ENCODE measurements at regions not wholly inside any gene's neighbourhood (a gene's known extent, or its start where the extent isn't known, plus 50 kb on each side); places are given as distances from the start of the nearest gene placed in this dataset.

GRCh38 chr16:85425074-85425662, 188.0 kb upstream of the GSE1 start:
- Mint-ChIP-seq H3K4me3 (no peak overlapping the region), H3K9me3 (no peaks in the 10 kb centered on the region), H3K4me1 (peaks cover 21% of the 10 kb centered on the region), H3K27me3 (ENCODE audit: low read depth) (peaks cover 18% of the 10 kb centered on the region), H3K27ac (no peak overlapping the region), H3K36me3 (ENCODE audit: low read depth) (no peaks in the 10 kb centered on the region)
- TF ChIP-seq CTCF (IDR thresholded peaks at IDR 0.05; ENCODE audit: unreplicated experiment in 3 of 3), result no peak

GRCh38 chr16:85426806-85427205, 186.3 kb upstream of the GSE1 start:
- Mint-ChIP-seq H3K4me1 (peaks cover 19% of the 10 kb centered on the region), H3K27me3 (ENCODE audit: low read depth) (peaks cover 18% of the 10 kb centered on the region), H3K9me3 (no peaks in the 10 kb centered on the region), H3K4me3 (no peak overlapping the region), H3K36me3 (ENCODE audit: low read depth) (no peaks in the 10 kb centered on the region), H3K27ac (no peak overlapping the region)
- no peak for TF ChIP-seq CTCF (IDR thresholded peaks at IDR 0.05; ENCODE audit: unreplicated experiment in 3 of 3)

- no peaks in the 10 kb centered on the region for H3K9me3 Mint-ChIP-seq
- H3K36me3 Mint-ChIP-seq (ENCODE audit: low read depth), result no peaks in the 10 kb centered on the region
- no peak overlapping the region for H3K4me3 Mint-ChIP-seq
- peaks cover 15% of the 10 kb centered on the region for H3K27me3 Mint-ChIP-seq (ENCODE audit: low read depth)
- peak; percentile 28 to 42 (median 36) for TF ChIP-seq CTCF (IDR thresholded peaks at IDR 0.05; ENCODE audit: unreplicated experiment in 3 of 3)
- no peak overlapping the region for H3K27ac Mint-ChIP-seq
- peaks cover 18% of the 10 kb centered on the region for H3K4me1 Mint-ChIP-seq
Observed at GRCh38 chr16:85428168-85428898, 184.8 kb upstream of the GSE1 start.

- peaks cover 15% of the 10 kb centered on the region for H3K27me3 Mint-ChIP-seq (ENCODE audit: low read depth)
- no peak for TF ChIP-seq CTCF (IDR thresholded peaks at IDR 0.05; ENCODE audit: unreplicated experiment in 3 of 3)
- H3K9me3 Mint-ChIP-seq, result no peaks in the 10 kb centered on the region
- no peak overlapping the region for H3K27ac Mint-ChIP-seq
- H3K4me1 Mint-ChIP-seq, result peaks cover 23% of the 10 kb centered on the region
- no peaks in the 10 kb centered on the region for H3K36me3 Mint-ChIP-seq (ENCODE audit: low read depth)
- H3K4me3 Mint-ChIP-seq, result no peak overlapping the region
Observed at GRCh38 chr16:85428899-85429775, 184.0 kb upstream of the GSE1 start.

GRCh38 chr16:85429776-85430522, 183.2 kb upstream of the GSE1 start:
- H3K36me3 Mint-ChIP-seq (ENCODE audit: low read depth), result no peaks in the 10 kb centered on the region
- H3K4me3 Mint-ChIP-seq, result no peak overlapping the region
- H3K27ac Mint-ChIP-seq, result no peak overlapping the region
- no peaks in the 10 kb centered on the region for H3K9me3 Mint-ChIP-seq
- H3K27me3 Mint-ChIP-seq (ENCODE audit: low read depth), result peaks cover 10% of the 10 kb centered on the region
- H3K4me1 Mint-ChIP-seq, result peaks cover 30% of the 10 kb centered on the region
- no peak for TF ChIP-seq CTCF (IDR thresholded peaks at IDR 0.05; ENCODE audit: unreplicated experiment in 3 of 3)

Measured in nephron (organoid).